Endothelial cell of umbilical vein (primary cell): ENCODE measurements at regions not wholly inside any gene's neighbourhood (a gene's known extent, or its start where the extent isn't known, plus 50 kb on each side); places are given as distances from the start of the nearest gene placed in this dataset.

Experiments
- BruUV-seq: library from RNA; stranded (reverse); fragments of 400-500 nt; replicated peaks from 2 replicates; lab custom pipeline; 2021; lab: Mats Ljungman, UMichigan
- CTCF ChIA-PET: fragments of 300-600, 350-600 bp; sonication (Branson Sonifier 250); formaldehyde crosslinking; loops from one replicate; lab custom pipeline; 2021; ENCODE audit warnings: antibody characterized with exemption, inconsistent platforms; lab: Charles Lee
- POLR2A ChIA-PET: fragments of 300-600, 350-600 bp; sonication (Branson Sonifier 250); formaldehyde crosslinking; loops from one replicate; lab custom pipeline; 2021; ENCODE audit warnings: antibody characterized with exemption, inconsistent platforms; lab: Charles Lee
- DNase-seq: peaks from one replicate; pipeline ENCODE4 v3.0.0-alpha.2; 2011; ENCODE audit warnings: low read depth, low spot score
- FAIRE-seq: peaks from 2 replicates; lab custom pipeline; 2011; peaks lifted over from hg19 to GRCh38; lab: Jason Lieb, UNC
- H2AFZ ChIP-seq: 2 replicates; pipeline ENCODE4 v1.6.0; 2012; ENCODE audit warnings: low read depth, low read length, control low read depth, inconsistent platforms
- H3K27ac ChIP-seq: 2 replicates; pipeline ENCODE4 v1.5.1; 2011; ENCODE audit warnings: low read depth, mild to moderate bottlenecking, control low read depth, low read length, moderate library complexity; ENCODE audit not compliant: insufficient read depth
- H3K27me3 ChIP-seq, 2 experiments: 2 replicates each; pipeline versions ENCODE4 v1.6.0 to v1.6.1; 2011; ENCODE audit warnings: low read length in 2 of 2, mixed read lengths in 1 of 2; ENCODE audit not compliant: control insufficient read depth in 2 of 2, insufficient read depth in 2 of 2
- H3K36me3 ChIP-seq, 2 experiments: 2 replicates in 1 of 2; 3 replicates in 1 of 2; pipeline ENCODE4 v1.5.1; 2011; ENCODE audit warnings: low read length in 2 of 2, mild to moderate bottlenecking in 1 of 2, moderate library complexity in 1 of 2; ENCODE audit not compliant: control insufficient read depth in 2 of 2, insufficient read depth in 2 of 2; ENCODE audit errors: extremely low read depth in 1 of 2
- H3K4me1 ChIP-seq: 3 replicates; pipeline ENCODE4 v1.5.1; 2011; ENCODE audit warnings: mild to moderate bottlenecking, low read length; ENCODE audit not compliant: control insufficient read depth, insufficient read depth; ENCODE audit errors: extremely low read depth
- H3K4me2 ChIP-seq: 2 replicates; pipeline ENCODE4 v1.6.1; 2011; ENCODE audit warnings: low read length, control low read depth, mixed read lengths; ENCODE audit not compliant: insufficient read depth
- H3K4me3 ChIP-seq, 3 experiments: fragments of 200-600 bp in 1 of 3; sonication (generic), shearing (Covaris generic) in 1 of 3; replicated peaks in 1 of 3; 2 replicates each; pipeline ENCODE4 v1.5.1; 2011 to 2016; ENCODE audit warnings: control low read depth in 3 of 3, low read length in 3 of 3, mild to moderate bottlenecking in 2 of 3, inconsistent platforms in 1 of 3, low read depth in 1 of 3, moderate library complexity in 1 of 3; ENCODE audit not compliant: insufficient read depth in 1 of 3
- H3K79me2 ChIP-seq: 2 replicates; pipeline ENCODE4 v1.6.0; 2012; ENCODE audit warnings: low read length, inconsistent platforms; ENCODE audit not compliant: control insufficient read depth, insufficient read depth
- H3K9ac ChIP-seq: replicated peaks from 2 replicates; pipeline ENCODE3; 2011; ENCODE audit warnings: low read length, control low read depth; ENCODE audit not compliant: insufficient read depth; ENCODE audit errors: extremely low read depth
- H3K9me1 ChIP-seq: replicated peaks from 3 replicates; pipeline ENCODE4 v1.6.0; 2011; ENCODE audit warnings: mild to moderate bottlenecking, low read length; ENCODE audit not compliant: control insufficient read depth, insufficient read depth; ENCODE audit errors: extremely low read depth
- H3K9me3 ChIP-seq: replicated peaks from 2 replicates; pipeline ENCODE4 v1.5.1; 2012; ENCODE audit warnings: low read length, inconsistent platforms; ENCODE audit not compliant: control insufficient read depth, insufficient read depth
- H4K20me1 ChIP-seq: replicated peaks from 2 replicates; pipeline ENCODE3; 2011; ENCODE audit warnings: mild to moderate bottlenecking, low read length; ENCODE audit not compliant: control insufficient read depth, insufficient read depth; ENCODE audit errors: extremely low read depth
- EZH2 ChIP-seq: IDR thresholded peaks from 2 replicates; pipeline ENCODE4 v1.6.1; 2012; ENCODE audit warnings: borderline replicate concordance, low read depth, mild to moderate bottlenecking, moderate library complexity, low read length, inconsistent platforms; ENCODE audit not compliant: severe bottlenecking
- FOS ChIP-seq: IDR thresholded peaks from 2 replicates; pipeline ENCODE4 v1.6.1; 2011; ENCODE audit warnings: mild to moderate bottlenecking, low read length, moderate library complexity, borderline replicate concordance; ENCODE audit not compliant: insufficient read depth
- GATA2 ChIP-seq: IDR thresholded peaks from 2 replicates; pipeline ENCODE4 v1.7.0; 2011; ENCODE audit warnings: low read depth, mild to moderate bottlenecking, moderate library complexity, mixed read lengths, low read length; ENCODE audit not compliant: insufficient read length, insufficient read depth
- JUN ChIP-seq: IDR thresholded peaks from 2 replicates; pipeline ENCODE4 v1.6.1; 2011; ENCODE audit warnings: borderline replicate concordance, low read depth; ENCODE audit not compliant: insufficient read length, insufficient read depth
- MAX ChIP-seq: IDR thresholded peaks from 2 replicates; pipeline ENCODE4 v1.6.1; 2011; ENCODE audit not compliant: insufficient read depth, insufficient read length
- MYC ChIP-seq: IDR thresholded peaks from one replicate; pipeline ENCODE4 v1.6.1; 2011; ENCODE audit warnings: mild to moderate bottlenecking, low read depth, low read length
- POLR2A ChIP-seq: IDR thresholded peaks from 2 replicates; pipeline ENCODE4 v1.6.1; 2012; ENCODE audit warnings: low read depth, mild to moderate bottlenecking, control low read depth, low read length
- POLR2AphosphoS5 ChIP-seq: IDR thresholded peaks from 2 replicates; pipeline ENCODE4 v1.6.1; 2012; ENCODE audit warnings: low read depth, mild to moderate bottlenecking, control low read depth, low read length, moderate library complexity; ENCODE audit not compliant: insufficient read depth
- dilution Hi-C: fragments of 300-500 bp; cut with MboI; formaldehyde crosslinking; loops from one replicate; pipeline ENCODE4 v1.15.0; 2019; ENCODE audit warnings: low sequenced_read_pairs; ENCODE audit not compliant: extremely low pct_ligation_motif_present
- intact Hi-C: fragments of 100-400 bp; cut with micrococcal nuclease; formaldehyde crosslinking; loops from one replicate; pipeline ENCODE4 v1.10.0; 2022
- TF ChIP-seq, protein P1 (sequence below), 2 donors: IDR thresholded peaks; 1 replicate in 1 of 2; 2 replicates in 1 of 2; pipeline ENCODE4 v1.5.1; 2011; ENCODE audit warnings: low read length in 2 of 2, mild to moderate bottlenecking in 2 of 2, moderate library complexity in 2 of 2, control low read depth in 1 of 2, inconsistent platforms in 1 of 2, low read depth in 1 of 2; ENCODE audit not compliant: insufficient read depth in 1 of 2; ENCODE audit errors: extremely low read depth in 1 of 2

DNA sequence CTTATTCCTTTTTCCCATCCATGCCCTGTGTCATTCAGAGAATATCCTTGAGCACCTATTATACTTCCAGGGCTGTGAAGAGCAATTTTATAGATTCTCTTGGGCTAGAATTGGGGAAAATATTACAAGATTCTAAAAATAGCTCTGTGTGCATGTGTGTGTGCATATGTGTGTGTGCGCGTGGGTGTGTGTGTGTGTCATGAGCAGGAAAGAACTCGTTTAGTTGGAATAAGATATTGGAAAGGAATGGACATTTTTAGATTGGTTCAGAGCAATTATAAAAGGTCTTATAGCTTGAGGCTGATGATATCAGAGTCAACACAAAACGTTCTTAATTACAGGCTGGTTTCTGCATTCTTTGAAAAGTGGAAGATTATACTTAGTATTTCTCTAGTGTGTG, 212.1 kb upstream of the COPS8 start:
- H3K4me2 ChIP-seq, result no peak overlapping the region
- ChIA-PET POLR2A (no interaction called here), CTCF (no interaction called here)
- TF ChIP-seq GATA2, result no peak
- no peak for TF ChIP-seq MYC
- TF ChIP-seq JUN, result no peak
- no peak for TF ChIP-seq POLR2A
- no peak for TF ChIP-seq FOS
- TF ChIP-seq, protein P1, sequence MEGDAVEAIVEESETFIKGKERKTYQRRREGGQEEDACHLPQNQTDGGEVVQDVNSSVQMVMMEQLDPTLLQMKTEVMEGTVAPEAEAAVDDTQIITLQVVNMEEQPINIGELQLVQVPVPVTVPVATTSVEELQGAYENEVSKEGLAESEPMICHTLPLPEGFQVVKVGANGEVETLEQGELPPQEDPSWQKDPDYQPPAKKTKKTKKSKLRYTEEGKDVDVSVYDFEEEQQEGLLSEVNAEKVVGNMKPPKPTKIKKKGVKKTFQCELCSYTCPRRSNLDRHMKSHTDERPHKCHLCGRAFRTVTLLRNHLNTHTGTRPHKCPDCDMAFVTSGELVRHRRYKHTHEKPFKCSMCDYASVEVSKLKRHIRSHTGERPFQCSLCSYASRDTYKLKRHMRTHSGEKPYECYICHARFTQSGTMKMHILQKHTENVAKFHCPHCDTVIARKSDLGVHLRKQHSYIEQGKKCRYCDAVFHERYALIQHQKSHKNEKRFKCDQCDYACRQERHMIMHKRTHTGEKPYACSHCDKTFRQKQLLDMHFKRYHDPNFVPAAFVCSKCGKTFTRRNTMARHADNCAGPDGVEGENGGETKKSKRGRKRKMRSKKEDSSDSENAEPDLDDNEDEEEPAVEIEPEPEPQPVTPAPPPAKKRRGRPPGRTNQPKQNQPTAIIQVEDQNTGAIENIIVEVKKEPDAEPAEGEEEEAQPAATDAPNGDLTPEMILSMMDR (IDR thresholded peaks at IDR 0.05; ENCODE audit: extremely low read depth in 1 of 2, insufficient read depth in 1 of 2, low read depth in 1 of 2, low read length in 2 of 2), result no peak
- TF ChIP-seq EZH2, result no peak
- TF ChIP-seq POLR2AphosphoS5, result no peak
- no peak for TF ChIP-seq MAX
- H3K9ac ChIP-seq, result no peak overlapping the region
- no peak overlapping the region for H3K27ac ChIP-seq
- DNase-seq (no peak), FAIRE-seq (no peak)
- no peaks in the 10 kb centered on the region for H4K20me1 ChIP-seq
- intact Hi-C loops, result loop anchor here (5.0 kb wide), 4 partner anchors 124 to 366 kb away; a partner anchor contains a TSS
- H2AFZ ChIP-seq, result no peak overlapping the region
- H3K4me3 ChIP-seq, result no peak overlapping the region
- no peaks in the 10 kb centered on the region for H3K36me3 ChIP-seq
- BruUV-seq, result no TSS peak
- H3K79me2 ChIP-seq, result no peaks in the 10 kb centered on the region
- peaks cover 34% of the 10 kb centered on the region for H3K4me1 ChIP-seq
- H3K27me3 ChIP-seq, result no peaks in the 10 kb centered on the region
- no peaks in the 10 kb centered on the region for H3K9me1 ChIP-seq
- H3K9me3 ChIP-seq, result no peaks in the 10 kb centered on the region
- dilution Hi-C loops, result no loop called here
